Lung (tissue), 11 donors: ENCODE measurements at regions not wholly inside any gene's neighbourhood (a gene's known extent, or its start where the extent isn't known, plus 50 kb on each side); places are given as distances from the start of the nearest gene placed in this dataset.

ENCODE experiments used
- ATAC-seq: fragments of 200-7000 bp; cut with Tn5 transposase; one replicate; pipeline ENCODE4 v1.9.1; 2020; ENCODE audit warnings: moderate number of reproducible peaks; ENCODE audit not compliant: insufficient read depth, low FRiP score
- DNase-seq, 3 donors: peaks; one replicate each; pipeline ENCODE4 v3.0.0-alpha.2; 2013 to 2017
- H3K27ac ChIP-seq, 2 donors: one replicate each; pipeline ENCODE4 v1.5.1; 2013; ENCODE audit warnings: mild to moderate bottlenecking in 2 of 2, moderate library complexity in 2 of 2, control low read depth in 1 of 2, inconsistent platforms in 1 of 2, low read depth in 1 of 2, low read length in 1 of 2
- H3K27me3 ChIP-seq, 3 donors: one replicate each; pipeline ENCODE4 v1.5.1; 2013; ENCODE audit warnings: low read length in 2 of 3; ENCODE audit not compliant: control insufficient read depth in 3 of 3, insufficient read depth in 3 of 3
- H3K36me3 ChIP-seq, 4 donors: one replicate each; pipeline ENCODE4 v1.5.1; 2013; ENCODE audit warnings: low read length in 4 of 4, mild to moderate bottlenecking in 1 of 4, moderate library complexity in 1 of 4; ENCODE audit not compliant: control insufficient read depth in 4 of 4, insufficient read depth in 4 of 4
- H3K4me1 ChIP-seq, 5 donors: one replicate each; pipeline ENCODE4 v1.5.1; 2013; ENCODE audit warnings: low read length in 5 of 5, mild to moderate bottlenecking in 2 of 5, moderate library complexity in 1 of 5; ENCODE audit not compliant: control insufficient read depth in 5 of 5, insufficient read depth in 5 of 5
- H3K4me3 ChIP-seq: one replicate; pipeline ENCODE4 v1.5.1; 2013; ENCODE audit warnings: mild to moderate bottlenecking, control low read depth, moderate library complexity
- H3K9ac ChIP-seq, 2 donors: one replicate each; pipeline ENCODE4 v1.5.1; 2013; ENCODE audit warnings: low read length in 2 of 2, control low read depth in 1 of 2; ENCODE audit not compliant: insufficient read depth in 1 of 2
- H3K9me3 ChIP-seq, 4 donors: one replicate each; pipeline ENCODE4 v1.5.1; 2013; ENCODE audit warnings: low read length in 3 of 4, mild to moderate bottlenecking in 1 of 4, moderate library complexity in 1 of 4; ENCODE audit not compliant: control insufficient read depth in 4 of 4, insufficient read depth in 3 of 4
- WGBS, 2 donors: extraction: QIAGEN DNeasy Blood & Tissue Kit; methylation state at CpG; one replicate each; pipeline ENCODE4 v1.1.7; 2013; 5-methylcytosine and 5-hydroxymethylcytosine counted together
- TF ChIP-seq, protein P1 (sequence below): IDR thresholded peaks from 2 replicates; pipeline ENCODE4 v1.5.1; 2012; ENCODE audit warnings: mild to moderate bottlenecking; ENCODE audit errors: control extremely low read depth, extremely low read depth
- donor health status: control.
- donor health status: control.
- donor health status: Bipolar disorder and iron deficiency.
- donor health status: healthy.
- donor health status: DM: yes; HTN: yes; CAD: no.

DNA sequence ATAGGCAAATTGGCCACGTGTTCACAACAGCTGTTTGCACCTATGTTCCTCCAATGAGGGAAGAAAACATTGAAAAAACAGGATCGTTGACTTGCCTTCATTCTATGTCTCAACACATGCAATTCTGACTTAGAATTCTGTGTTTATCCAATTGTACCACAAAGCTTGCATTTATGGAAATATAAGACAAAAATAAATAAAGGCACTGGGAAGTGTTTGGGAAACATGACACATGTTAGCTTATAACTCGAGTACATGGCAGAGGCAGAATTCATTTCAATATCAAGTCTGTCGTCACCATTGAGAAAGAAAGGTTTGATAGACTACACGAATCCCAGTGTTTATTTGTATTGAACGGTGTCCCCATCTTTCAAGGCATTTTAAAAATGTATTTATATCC is 291.2 kb downstream of the AHR start:
- no peaks in the 10 kb centered on the region for H3K36me3 ChIP-seq
- no peaks in the 10 kb centered on the region for H3K9me3 ChIP-seq
- ATAC-seq, result no peak
- peaks cover 0 to 4% (median 0%) of the 10 kb centered on the region in 5 donors for H3K4me1 ChIP-seq
- H3K27ac ChIP-seq, result no peak overlapping the region
- no peaks in the 10 kb centered on the region for H3K27me3 ChIP-seq
- H3K4me3 ChIP-seq, result no peak overlapping the region
- 77 to 88% methylated on average over 6 of the region's 6 CpGs for WGBS, 2 donors
- TF ChIP-seq, protein P1, sequence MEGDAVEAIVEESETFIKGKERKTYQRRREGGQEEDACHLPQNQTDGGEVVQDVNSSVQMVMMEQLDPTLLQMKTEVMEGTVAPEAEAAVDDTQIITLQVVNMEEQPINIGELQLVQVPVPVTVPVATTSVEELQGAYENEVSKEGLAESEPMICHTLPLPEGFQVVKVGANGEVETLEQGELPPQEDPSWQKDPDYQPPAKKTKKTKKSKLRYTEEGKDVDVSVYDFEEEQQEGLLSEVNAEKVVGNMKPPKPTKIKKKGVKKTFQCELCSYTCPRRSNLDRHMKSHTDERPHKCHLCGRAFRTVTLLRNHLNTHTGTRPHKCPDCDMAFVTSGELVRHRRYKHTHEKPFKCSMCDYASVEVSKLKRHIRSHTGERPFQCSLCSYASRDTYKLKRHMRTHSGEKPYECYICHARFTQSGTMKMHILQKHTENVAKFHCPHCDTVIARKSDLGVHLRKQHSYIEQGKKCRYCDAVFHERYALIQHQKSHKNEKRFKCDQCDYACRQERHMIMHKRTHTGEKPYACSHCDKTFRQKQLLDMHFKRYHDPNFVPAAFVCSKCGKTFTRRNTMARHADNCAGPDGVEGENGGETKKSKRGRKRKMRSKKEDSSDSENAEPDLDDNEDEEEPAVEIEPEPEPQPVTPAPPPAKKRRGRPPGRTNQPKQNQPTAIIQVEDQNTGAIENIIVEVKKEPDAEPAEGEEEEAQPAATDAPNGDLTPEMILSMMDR, result no peak
- no peak overlapping the region for H3K9ac ChIP-seq
- peak in 2 of 3 donors; percentile 59 to 67 for DNase-seq

DNA sequence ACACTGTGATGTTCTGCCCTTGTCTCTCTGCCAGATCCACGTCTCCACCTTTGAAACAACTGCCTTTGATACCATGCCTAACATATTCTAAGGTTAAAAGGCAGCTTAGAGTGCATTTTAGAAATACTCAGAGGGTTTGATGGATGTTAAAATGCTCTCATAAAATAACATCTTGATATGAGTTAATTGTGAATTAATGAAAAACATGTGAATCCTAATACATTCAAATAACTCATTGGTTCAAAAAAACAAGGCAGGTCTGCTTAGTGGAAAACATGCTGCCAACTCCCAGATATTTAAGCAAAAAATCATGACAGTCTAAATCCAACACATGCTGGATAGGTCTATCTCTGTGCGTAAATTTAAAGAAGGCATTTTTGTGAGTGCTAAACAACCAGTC is 291.8 kb downstream of the AHR start:
- H3K27me3 ChIP-seq, result no peaks in the 10 kb centered on the region
- ATAC-seq (no peak), DNase-seq (peak in 2 of 3 donors; percentile 1 to 5)
- no peaks in the 10 kb centered on the region for H3K9me3 ChIP-seq
- TF ChIP-seq, protein P1, result no peak
- no peak overlapping the region for H3K4me3 ChIP-seq
- no peak overlapping the region for H3K27ac ChIP-seq
- H3K4me1 ChIP-seq, result peaks cover 0 to 4% (median 0%) of the 10 kb centered on the region in 5 donors
- no peaks in the 10 kb centered on the region for H3K36me3 ChIP-seq
- 81 to 83% methylated on average over 2 of the region's 2 CpGs for WGBS, 2 donors
- no peak overlapping the region for H3K9ac ChIP-seq

DNA sequence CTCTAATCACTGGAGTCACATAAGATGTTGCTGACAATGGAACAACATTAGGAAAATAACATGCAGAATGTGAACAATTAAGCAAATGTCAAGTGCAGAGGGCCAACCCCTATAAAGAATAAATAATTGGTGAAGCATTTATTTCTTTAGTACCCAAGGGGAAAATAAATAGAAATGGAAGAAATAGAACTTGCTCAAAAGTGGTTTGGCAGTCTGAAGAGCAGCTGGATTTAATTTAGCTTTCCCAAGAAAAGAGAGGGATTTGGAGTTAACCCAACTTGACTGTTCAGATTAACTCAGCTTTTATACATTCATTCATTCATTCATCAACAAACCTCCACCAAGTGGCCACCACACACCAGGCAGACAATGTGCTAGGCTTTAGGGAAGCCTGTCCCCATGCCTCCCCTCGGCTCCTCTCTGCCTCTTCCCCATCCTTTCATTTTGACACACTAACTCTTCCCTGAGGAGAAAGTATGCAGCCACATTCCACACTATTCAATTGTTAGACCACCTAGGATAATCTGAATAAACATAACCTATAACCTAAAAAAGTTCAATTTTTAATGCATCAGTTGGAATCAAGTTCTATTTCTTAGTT is 295.5 kb downstream of the AHR start:
- Histone ChIP-seq H3K36me3 (no peaks in the 10 kb centered on the region), H3K27me3 (no peaks in the 10 kb centered on the region), H3K4me3 (no peak overlapping the region), H3K4me1 (peaks cover 0 to 4% (median 0%) of the 10 kb centered on the region in 5 donors), H3K27ac (no peak overlapping the region), H3K9me3 (no peaks in the 10 kb centered on the region), H3K9ac (no peak overlapping the region)
- 89 to 96% methylated on average over 1 of the region's 1 CpG for WGBS, 2 donors
- DNase-seq (no peak), ATAC-seq (no peak)
- TF ChIP-seq, protein P1, result no peak

DNA sequence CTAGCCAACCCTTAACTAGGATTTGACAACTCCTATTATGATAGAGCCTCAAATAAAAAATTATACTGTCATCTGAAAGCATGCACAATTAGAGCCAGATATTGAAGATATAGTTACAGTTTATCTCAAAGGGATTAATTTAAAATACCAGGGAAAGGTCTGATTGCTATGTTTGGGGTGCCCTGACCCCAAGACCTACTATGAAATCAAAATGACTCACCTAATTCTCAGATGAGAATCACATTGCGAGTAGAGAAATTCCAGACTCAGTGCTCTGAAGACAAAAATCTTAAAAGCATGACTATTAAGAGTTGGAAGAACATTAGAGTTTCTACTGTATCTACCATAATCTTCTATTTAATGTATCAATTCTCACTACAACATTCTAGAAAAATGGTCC is 297.1 kb downstream of the AHR start:
- Histone ChIP-seq H3K9me3 (no peaks in the 10 kb centered on the region), H3K27ac (no peak overlapping the region), H3K36me3 (no peaks in the 10 kb centered on the region), H3K9ac (no peak overlapping the region), H3K4me3 (no peak overlapping the region), H3K4me1 (no peaks in the 10 kb centered on the region), H3K27me3 (no peaks in the 10 kb centered on the region)
- no peak for ATAC-seq
- TF ChIP-seq, protein P1, result no peak
- 91 to 93% methylated on average over 1 of the region's 1 CpG for WGBS, 2 donors
- no peak for DNase-seq
